Transverse colon (tissue), 3 donors: ENCODE measurements at regions not wholly inside any gene's neighbourhood (a gene's known extent, or its start where the extent isn't known, plus 50 kb on each side); places are given as distances from the start of the nearest gene placed in this dataset.

Source experiments
- CTCF ChIP-seq, 5 experiments: fragments of 200-600 bp in 3 of 5; fragments of 450-650 bp in 2 of 5; sonication (generic) in 3 of 5; IDR thresholded peaks; 1 replicate in 2 of 5; 2 replicates in 3 of 5; pipeline ENCODE4 v1.5.1; 2016 to 2017; ENCODE audit warnings: antibody characterized with exemption in 5 of 5, inconsistent platforms in 3 of 5, mild to moderate bottlenecking in 2 of 5, moderate library complexity in 1 of 5
- EP300 ChIP-seq: sonication (generic); formaldehyde crosslinking; IDR thresholded peaks from one replicate; pipeline ENCODE4 v1.6.1; 2017; ENCODE audit warnings: antibody characterized with exemption, low read depth
- POLR2A ChIP-seq: fragments of 450-650 bp; IDR thresholded peaks from one replicate; pipeline ENCODE4 v1.6.1; 2016; ENCODE audit warnings: antibody characterized with exemption, mild to moderate bottlenecking, moderate library complexity

DNA sequence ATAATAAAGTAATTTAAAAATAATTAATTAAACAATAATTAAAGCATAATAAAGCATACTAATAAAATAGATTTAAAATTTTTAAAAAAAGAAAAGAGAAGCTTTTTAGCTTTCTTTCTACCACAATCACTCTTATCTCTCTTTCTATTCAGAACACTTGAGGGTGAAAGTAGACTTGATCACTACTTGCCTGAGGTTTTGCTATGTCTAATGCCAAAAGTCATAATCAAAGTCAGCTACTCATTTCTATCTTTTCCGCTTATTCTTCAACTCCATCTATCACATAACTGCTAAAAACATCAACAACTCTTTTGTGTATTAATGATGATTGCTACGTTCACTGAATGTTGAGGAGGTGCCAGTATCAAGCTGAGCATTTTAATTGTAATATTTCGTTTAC, 202.0 kb upstream of the KRR1 start:
- TF ChIP-seq CTCF (IDR thresholded peaks at IDR 0.05) (no peak), POLR2A (no peak), EP300 (no peak)
